GM12874 (cell line): ENCODE measurements at regions not wholly inside any gene's neighbourhood (a gene's known extent, or its start where the extent isn't known, plus 50 kb on each side); places are given as distances from the start of the nearest gene placed in this dataset.

Source experiments
- CTCF ChIP-seq: IDR thresholded peaks from 2 replicates; pipeline ENCODE4 v1.5.1; 2011; ENCODE audit warnings: low read depth, mild to moderate bottlenecking, control low read depth, low read length, moderate library complexity; ENCODE audit not compliant: insufficient read depth

DNA sequence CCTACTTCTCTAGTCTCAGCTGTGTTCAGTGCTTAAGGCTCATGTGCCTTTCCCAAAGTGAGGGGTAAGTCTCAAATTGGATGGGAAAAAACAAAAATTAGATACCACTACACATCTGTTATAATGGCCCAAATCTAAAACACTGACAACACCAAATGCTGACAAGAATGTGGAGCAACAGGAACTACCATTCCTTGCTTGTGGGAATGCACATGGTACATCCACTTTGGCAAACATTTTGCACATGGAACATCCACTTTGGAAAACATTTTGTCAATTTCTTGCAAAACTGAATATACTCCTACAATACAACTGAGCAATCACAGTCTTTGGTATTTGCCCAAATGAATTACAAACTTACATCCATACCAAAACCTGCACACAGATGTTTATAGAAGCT is 109.3 kb downstream of the TENT5A start:
- TF ChIP-seq CTCF: no peak

- TF ChIP-seq CTCF: no peak
These were observed 111.6 kb downstream of the TENT5A start for GRCh38 chr6:81640891-81641290.

DNA sequence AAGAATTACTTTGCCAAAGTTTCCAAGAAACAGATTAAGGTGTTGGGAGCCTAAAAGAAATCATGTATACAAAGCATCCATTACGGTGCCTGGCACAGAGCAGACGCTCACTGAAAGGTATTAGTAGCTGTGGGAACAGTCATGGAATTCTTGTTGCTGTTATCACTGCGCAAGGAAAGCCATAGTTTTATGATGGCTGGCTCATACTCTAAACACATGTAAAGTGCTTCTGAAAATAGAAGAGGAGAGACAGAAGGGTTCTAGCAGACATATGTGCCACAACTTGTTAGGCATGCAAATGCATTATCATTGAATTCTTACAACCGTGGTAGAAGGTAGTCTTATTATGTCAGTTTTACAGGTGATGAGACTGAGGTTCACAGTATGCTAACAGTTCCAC is 112.4 kb downstream of the TENT5A start:
- no peak for TF ChIP-seq CTCF

- no peak for TF ChIP-seq CTCF
These were observed 114.1 kb downstream of the TENT5A start for GRCh38 chr6:81638366-81638765.

- TF ChIP-seq CTCF: no peak
These were observed 115.4 kb downstream of the TENT5A start for GRCh38 chr6:81636930-81637568.

DNA sequence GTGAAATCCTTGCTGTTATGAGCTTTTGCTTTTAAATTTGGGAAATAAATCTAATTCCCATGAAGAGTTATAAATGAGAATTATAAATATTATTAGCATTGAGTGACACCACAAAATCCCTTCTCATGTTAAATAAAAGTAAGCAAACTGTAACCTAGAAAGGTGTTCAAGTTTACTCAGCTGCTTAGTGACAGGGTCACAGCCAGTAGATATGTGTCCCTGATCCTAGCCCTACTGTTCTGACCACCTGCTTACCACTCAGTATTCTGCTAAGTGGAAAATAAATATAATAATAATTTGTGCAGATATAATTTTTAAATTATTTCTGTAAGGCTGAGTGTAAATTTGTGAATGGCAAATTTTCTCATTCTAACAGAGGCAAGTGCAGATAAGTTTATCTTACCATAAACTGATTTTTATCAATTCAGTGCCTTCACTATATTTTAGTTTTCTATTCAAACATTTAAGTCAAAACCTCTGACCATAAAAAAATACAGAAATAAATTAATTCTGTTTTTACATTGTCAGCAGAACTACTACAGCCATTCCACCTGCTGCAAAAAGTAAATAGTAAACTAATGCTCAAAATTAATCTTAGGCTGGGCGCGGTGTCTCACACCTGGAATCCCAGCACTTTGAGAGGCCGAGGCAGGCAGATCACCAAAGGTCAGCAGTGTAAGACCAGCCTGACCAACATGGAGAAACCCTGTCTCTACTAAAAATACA is 118.2 kb downstream of the TENT5A start:
- TF ChIP-seq CTCF: no peak

DNA sequence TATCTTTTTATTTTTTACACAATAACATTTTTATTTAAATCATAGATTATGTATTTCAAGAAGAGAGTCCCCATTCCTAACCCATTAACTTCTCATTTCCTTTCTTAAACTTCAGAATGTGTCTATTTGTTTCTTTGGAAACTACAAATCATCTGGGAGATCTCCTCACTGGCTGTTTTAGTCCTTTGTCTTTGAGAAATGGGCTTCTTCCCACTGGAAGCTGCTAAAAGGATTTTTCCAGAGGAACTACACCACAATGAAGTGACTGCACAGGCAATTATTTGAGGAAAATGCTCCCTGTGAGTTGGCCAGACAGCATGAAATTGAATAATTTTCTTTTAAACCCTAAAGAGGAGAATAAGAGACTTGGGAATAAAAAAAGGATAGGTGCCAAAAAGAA is 119.1 kb downstream of the TENT5A start:
- no peak for TF ChIP-seq CTCF
